Nephron (organoid): ENCODE measurements at regions not wholly inside any gene's neighbourhood (a gene's known extent, or its start where the extent isn't known, plus 50 kb on each side); places are given as distances from the start of the nearest gene placed in this dataset.

Experiments used
- H3K27ac Mint-ChIP-seq, 3 experiments: 2 replicates each; pipeline ENCODE4 v1.8.0; 2020; ENCODE audit warnings: mixed read lengths in 3 of 3, mild to moderate bottlenecking in 2 of 3, moderate library complexity in 1 of 3
- H3K27me3 Mint-ChIP-seq: 2 replicates; pipeline ENCODE4 v1.8.0; 2021; ENCODE audit warnings: low read depth, mild to moderate bottlenecking, moderate library complexity, mixed read lengths
- H3K36me3 Mint-ChIP-seq: 2 replicates; pipeline ENCODE4 v1.8.0; 2020; ENCODE audit warnings: low read depth, mixed read lengths
- H3K4me1 Mint-ChIP-seq: 2 replicates; pipeline ENCODE4 v1.8.0; 2020; ENCODE audit warnings: mixed read lengths
- H3K4me3 Mint-ChIP-seq, 3 experiments: 2 replicates each; pipeline ENCODE4 v1.8.0; 2020; ENCODE audit warnings: mild to moderate bottlenecking in 3 of 3, mixed read lengths in 3 of 3, moderate library complexity in 2 of 3
- H3K9me3 Mint-ChIP-seq: 2 replicates; pipeline ENCODE4 v1.8.0; 2020; ENCODE audit warnings: mixed read lengths
- TF ChIP-seq, protein P1 (sequence below), 3 experiments: fragments of 200-600 bp; sonication (generic); IDR thresholded peaks; one replicate each; pipeline ENCODE4 v1.5.0; 2021; ENCODE audit warnings: antibody characterized with exemption in 3 of 3; ENCODE audit not compliant: unreplicated experiment in 3 of 3

DNA sequence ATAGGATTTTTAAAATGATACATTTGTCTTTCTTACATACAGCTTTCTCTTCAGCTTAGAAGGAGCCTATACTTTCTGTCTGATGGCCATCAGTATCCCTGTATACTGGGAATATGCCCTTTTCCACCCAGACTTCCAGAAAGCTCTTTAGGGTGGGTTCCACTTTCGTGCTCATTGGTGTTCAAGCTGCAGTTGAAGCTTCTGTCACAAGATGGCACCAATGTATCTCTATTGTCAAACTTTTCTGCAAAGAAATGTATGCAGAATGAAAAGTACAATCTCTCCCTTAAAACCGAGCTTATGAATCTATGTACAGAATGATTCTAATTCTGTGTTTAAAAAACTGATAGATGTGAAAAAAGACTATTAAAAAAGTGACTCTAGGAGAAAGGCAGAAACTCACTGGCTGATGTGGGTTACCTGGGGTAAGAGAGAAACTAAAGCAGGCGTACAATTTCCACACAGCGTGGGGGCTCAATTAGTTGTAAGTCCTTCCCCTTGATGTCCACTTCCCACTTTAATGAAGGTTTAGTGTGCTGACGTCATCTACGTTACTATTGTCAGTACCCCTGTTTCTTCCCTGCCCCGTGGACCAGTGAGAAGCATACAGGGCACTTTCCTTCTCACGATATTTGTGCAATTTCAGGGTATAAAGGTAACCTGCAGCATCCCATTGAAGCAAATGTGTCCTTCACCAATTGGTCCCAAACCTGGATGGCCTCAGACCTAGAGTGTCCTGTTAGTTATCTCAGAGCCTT lies 57.3 kb upstream of the TCEAL2 start:
- Mint-ChIP-seq H3K4me1 (no peaks in the 10 kb centered on the region), H3K36me3 (no peaks in the 10 kb centered on the region), H3K9me3 (peaks cover 10% of the 10 kb centered on the region), H3K4me3 (no peak overlapping the region), H3K27ac (no peak overlapping the region), H3K27me3 (no peaks in the 10 kb centered on the region)
- TF ChIP-seq, protein P1, sequence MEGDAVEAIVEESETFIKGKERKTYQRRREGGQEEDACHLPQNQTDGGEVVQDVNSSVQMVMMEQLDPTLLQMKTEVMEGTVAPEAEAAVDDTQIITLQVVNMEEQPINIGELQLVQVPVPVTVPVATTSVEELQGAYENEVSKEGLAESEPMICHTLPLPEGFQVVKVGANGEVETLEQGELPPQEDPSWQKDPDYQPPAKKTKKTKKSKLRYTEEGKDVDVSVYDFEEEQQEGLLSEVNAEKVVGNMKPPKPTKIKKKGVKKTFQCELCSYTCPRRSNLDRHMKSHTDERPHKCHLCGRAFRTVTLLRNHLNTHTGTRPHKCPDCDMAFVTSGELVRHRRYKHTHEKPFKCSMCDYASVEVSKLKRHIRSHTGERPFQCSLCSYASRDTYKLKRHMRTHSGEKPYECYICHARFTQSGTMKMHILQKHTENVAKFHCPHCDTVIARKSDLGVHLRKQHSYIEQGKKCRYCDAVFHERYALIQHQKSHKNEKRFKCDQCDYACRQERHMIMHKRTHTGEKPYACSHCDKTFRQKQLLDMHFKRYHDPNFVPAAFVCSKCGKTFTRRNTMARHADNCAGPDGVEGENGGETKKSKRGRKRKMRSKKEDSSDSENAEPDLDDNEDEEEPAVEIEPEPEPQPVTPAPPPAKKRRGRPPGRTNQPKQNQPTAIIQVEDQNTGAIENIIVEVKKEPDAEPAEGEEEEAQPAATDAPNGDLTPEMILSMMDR (IDR thresholded peaks at IDR 0.05; ENCODE audit: unreplicated experiment in 3 of 3): peak; percentile 42 to 57 (median 43)

DNA sequence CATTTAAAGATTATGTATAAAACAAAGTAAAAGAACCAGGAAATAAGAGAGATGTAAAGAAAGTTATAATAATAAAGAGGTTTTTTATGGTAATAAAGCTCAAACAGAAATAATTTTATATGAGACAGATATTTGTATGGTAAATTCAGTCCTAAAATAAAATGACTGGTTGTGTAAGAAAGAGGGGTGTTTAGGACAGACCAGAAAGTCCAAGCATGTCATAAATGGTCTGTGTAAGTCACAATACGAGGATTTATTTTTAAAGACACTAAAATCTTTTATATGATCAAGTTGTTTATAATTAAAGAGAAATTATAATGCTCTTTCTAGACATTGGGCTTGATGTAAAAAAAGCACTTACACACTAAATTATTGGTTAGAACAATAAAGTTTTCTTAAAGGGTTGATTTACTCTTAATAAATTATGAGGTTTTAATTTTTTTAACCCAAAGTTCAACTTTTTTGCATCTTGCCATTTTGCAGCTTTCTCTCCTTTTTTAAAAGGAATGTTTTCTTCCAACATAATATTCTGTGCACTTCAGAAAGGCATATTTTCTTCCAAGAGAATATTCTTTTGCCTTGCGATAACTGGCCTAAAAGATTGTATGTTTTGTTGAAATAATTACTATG lies 61.9 kb upstream of the TCEAL2 start:
- TF ChIP-seq, protein P1 (IDR thresholded peaks at IDR 0.05; ENCODE audit: unreplicated experiment in 3 of 3): no peak
- Mint-ChIP-seq H3K27me3 (no peaks in the 10 kb centered on the region), H3K36me3 (no peaks in the 10 kb centered on the region), H3K4me3 (no peak overlapping the region), H3K9me3 (peaks cover 20% of the 10 kb centered on the region), H3K4me1 (no peaks in the 10 kb centered on the region), H3K27ac (no peak overlapping the region)

DNA sequence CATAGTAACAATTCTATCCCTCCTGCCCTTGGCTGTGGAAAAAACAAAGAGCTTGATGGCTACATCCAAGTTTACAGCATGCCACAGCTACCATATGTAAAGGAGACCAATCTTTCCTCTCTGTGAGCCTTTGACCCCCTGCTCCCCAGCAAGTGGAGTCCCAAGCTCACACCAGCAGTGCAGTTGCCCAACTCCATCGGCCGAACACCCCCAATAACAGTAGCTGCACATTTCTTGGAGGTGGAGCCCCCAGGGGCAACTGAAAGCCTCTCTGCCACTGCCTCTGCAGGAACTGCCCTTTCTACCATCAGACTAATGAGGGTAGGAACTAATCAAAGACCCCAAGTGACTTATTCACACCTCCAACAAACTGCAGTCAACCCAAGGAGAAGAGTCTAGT lies 81.0 kb upstream of the TCEAL2 start:
- Mint-ChIP-seq H3K4me1 (no peaks in the 10 kb centered on the region), H3K4me3 (no peak overlapping the region), H3K9me3 (peaks cover 33% of the 10 kb centered on the region), H3K27ac (no peak overlapping the region), H3K27me3 (no peaks in the 10 kb centered on the region), H3K36me3 (no peaks in the 10 kb centered on the region)
- TF ChIP-seq, protein P1 (IDR thresholded peaks at IDR 0.05; ENCODE audit: unreplicated experiment in 3 of 3): no peak

DNA sequence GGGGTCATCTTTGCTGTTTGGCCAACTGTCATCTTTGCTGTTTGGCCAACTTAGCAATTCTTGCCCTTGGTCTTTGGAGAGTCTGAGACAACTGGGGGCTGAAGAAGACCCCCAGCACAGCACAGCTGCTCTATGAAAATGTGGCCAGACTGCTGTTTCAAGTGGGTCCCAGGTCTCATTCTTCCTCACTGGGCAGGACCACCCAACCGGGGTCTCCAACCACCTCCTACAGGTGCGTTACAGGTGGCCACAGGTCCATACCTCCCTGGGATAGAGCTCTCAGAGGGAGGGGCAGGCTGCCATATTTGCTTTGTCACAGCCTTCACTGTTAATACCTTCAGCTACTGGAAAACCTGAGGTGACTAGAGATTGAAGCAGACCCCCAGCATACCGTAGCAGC lies 82.1 kb upstream of the TCEAL2 start:
- Mint-ChIP-seq H3K4me3 (no peak overlapping the region), H3K4me1 (no peaks in the 10 kb centered on the region), H3K27me3 (no peaks in the 10 kb centered on the region), H3K9me3 (peaks cover 40% of the 10 kb centered on the region), H3K36me3 (no peaks in the 10 kb centered on the region), H3K27ac (no peak overlapping the region)
- TF ChIP-seq, protein P1 (IDR thresholded peaks at IDR 0.05; ENCODE audit: unreplicated experiment in 3 of 3): no peak

DNA sequence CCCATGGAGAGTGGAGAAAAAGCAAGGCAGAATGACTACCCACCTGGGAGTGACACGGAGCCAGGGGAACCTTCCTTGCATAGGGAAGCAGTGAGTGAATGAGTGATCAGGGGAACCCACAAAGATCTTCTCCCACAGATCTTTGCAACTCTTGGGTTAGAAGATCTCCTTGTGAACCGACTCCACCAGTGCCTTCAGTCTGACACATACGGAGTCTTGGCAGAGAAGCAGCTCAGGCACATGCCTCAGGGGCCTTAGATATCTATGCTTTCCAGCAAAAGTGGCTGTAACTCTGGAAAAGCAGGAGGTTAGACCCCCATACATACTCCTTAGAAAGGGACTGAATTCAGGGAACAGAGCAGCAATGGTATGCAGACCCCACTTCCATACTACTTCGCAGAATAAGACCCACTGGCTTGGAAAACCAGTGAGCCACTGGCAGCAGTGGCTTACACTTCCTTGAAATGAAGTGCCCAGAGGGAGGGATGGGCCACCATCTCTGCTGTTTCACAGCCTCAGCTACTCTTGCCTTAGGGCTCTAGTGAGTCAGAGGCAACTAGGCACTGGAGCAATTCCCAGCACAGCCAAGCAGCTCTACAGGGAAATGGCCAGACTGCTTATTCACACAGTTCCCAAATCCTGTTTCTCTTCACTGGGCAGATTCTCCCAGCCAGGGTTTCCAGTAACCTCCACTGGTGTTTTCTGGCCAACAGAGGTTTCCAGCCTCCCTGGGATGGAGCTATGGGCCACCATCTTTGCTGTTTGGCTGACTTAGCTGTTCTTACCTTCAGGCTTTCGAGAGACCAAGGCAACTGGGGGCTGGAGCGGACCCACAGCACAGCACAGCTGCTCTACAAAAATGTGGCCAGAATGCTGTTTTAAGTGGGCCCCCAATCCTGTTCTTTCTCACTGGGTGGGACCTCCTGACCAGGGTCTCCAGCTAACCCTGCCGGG lies 82.8 kb upstream of the TCEAL2 start:
- H3K27ac Mint-ChIP-seq: no peak overlapping the region
- TF ChIP-seq, protein P1 (IDR thresholded peaks at IDR 0.05; ENCODE audit: unreplicated experiment in 3 of 3): no peak
- no peaks in the 10 kb centered on the region for H3K36me3 Mint-ChIP-seq
- H3K4me3 Mint-ChIP-seq: no peak overlapping the region
- H3K4me1 Mint-ChIP-seq: no peaks in the 10 kb centered on the region
- peaks cover 43% of the 10 kb centered on the region for H3K9me3 Mint-ChIP-seq
- H3K27me3 Mint-ChIP-seq: no peaks in the 10 kb centered on the region
